ENCODE measurements at regions not wholly inside any gene's neighbourhood (a gene's known extent, or its start where the extent isn't known, plus 50 kb on each side); places are given as distances from the start of the nearest gene placed in this dataset.
"Not testable (repeated sequence)": the region's sequence is repeated elsewhere in the genome, so short reads cannot be mapped to it uniquely, and the experiment has no call there.

GRCh38 chr3:34090876-34091275 is 292.4 kb downstream of the PDCD6IP start:
- no peak overlapping the region for H3K27ac ChIP-seq (ENCODE audit: low read depth, low read length)
- H3K36me3 Mint-ChIP-seq, result peaks cover 0 to 5% (median 0%) of the 10 kb centered on the region in 5 donors
- H3K27me3 ChIP-seq (ENCODE audit: control insufficient read depth in 2 of 2, insufficient read depth in 2 of 2, low read length in 2 of 2), result no peaks in the 10 kb centered on the region
- ChIA-PET CTCF (no interaction called here), POLR2A (no interaction called here)
- H3K4me3 ChIP-seq (ENCODE audit: low read length), result no peak overlapping the region
- DNase-seq (no peak), ATAC-seq (no peak)
- no peak overlapping the region for H3K4me3 Mint-ChIP-seq
- H3K9me3 Mint-ChIP-seq, result peaks cover 0 to 15% (median 4%) of the 10 kb centered on the region in 11 donors
- H3K4me1 ChIP-seq (ENCODE audit: control insufficient read depth in 2 of 2, insufficient read depth in 2 of 2, low read length in 2 of 2), result no peaks in the 10 kb centered on the region
- no peak overlapping the region for H3K27ac Mint-ChIP-seq
- intact Hi-C loops (cut with micrococcal nuclease), result no loop called here
- H3K4me1 Mint-ChIP-seq, result no peaks in the 10 kb centered on the region
- peaks cover 0 to 17% (median 12%) of the 10 kb centered on the region in 5 donors for H3K27me3 Mint-ChIP-seq
- no peaks in the 10 kb centered on the region for H3K9me3 ChIP-seq (ENCODE audit: control insufficient read depth in 2 of 3, low read length in 3 of 3)
- H3K36me3 ChIP-seq (ENCODE audit: control insufficient read depth in 2 of 3, insufficient read depth in 3 of 3, low read length in 3 of 3), result no peaks in the 10 kb centered on the region

DNA sequence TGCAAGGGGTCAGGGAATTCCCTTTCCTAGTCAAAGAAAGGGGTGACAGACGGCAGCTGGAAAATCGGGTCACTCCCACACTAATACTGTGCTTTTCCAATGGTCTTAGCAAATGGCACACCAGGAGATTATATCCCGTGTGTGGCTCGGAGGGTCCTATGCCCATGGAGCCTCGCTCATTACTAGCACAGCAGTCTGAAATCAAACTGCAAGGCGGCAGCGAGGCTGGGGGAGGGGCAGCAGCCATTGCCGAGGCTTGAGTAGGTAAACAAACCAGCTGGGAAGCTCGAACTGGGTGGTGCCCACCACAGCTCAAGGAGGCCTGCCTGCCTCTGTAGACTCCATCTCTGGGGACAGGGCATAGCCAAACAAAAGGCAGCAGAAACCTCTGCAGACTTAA is 295.9 kb downstream of the PDCD6IP start:
- CTCF ChIA-PET; H3K27me3 ChIP-seq (ENCODE audit: control insufficient read depth in 2 of 2, insufficient read depth in 2 of 2, low read length in 2 of 2); H3K9me3 ChIP-seq (ENCODE audit: control insufficient read depth in 2 of 3, low read length in 3 of 3); ATAC-seq; intact Hi-C loops (cut with micrococcal nuclease); H3K4me1 ChIP-seq (ENCODE audit: control insufficient read depth in 2 of 2, insufficient read depth in 2 of 2, low read length in 2 of 2); POLR2A ChIA-PET; H3K27ac ChIP-seq (ENCODE audit: low read depth, low read length); H3K36me3 ChIP-seq (ENCODE audit: control insufficient read depth in 2 of 3, insufficient read depth in 3 of 3, low read length in 3 of 3); H3K36me3 Mint-ChIP-seq; H3K27ac Mint-ChIP-seq; H3K4me3 Mint-ChIP-seq; H3K4me3 ChIP-seq (ENCODE audit: low read length); DNase-seq; H3K4me1 Mint-ChIP-seq: not testable (repeated sequence)
- Mint-ChIP-seq H3K9me3 (peaks cover under 1 to 13% (median 7%) of the 10 kb centered on the region in 11 donors), H3K27me3 (peaks cover 0 to 14% (median 11%) of the 10 kb centered on the region in 5 donors)

DNA sequence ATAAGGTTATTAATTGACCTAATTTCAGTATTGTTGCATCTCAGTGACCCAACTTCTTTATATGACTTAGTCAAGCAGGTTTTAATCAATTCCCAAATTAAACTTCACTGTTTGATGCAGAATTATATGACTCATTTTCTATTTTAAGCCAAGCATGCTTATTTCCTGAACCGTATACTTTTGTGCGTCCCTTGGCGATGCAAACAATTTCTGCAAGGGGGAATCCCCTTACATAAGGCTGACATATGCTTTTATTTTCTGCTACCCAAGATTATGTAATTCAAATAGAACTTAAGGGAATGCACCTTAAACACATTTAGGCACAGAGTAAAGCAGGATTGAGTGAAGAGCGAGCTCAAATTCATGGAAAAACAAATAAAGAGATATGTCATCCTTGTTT is 303.9 kb downstream of the PDCD6IP start:
- no peaks in the 10 kb centered on the region for H3K9me3 ChIP-seq (ENCODE audit: control insufficient read depth in 2 of 3, low read length in 3 of 3)
- H3K27me3 Mint-ChIP-seq, result peaks cover 0 to 18% (median 9%) of the 10 kb centered on the region in 5 donors
- H3K4me1 ChIP-seq (ENCODE audit: control insufficient read depth in 2 of 2, insufficient read depth in 2 of 2, low read length in 2 of 2), result no peaks in the 10 kb centered on the region
- no peak for ATAC-seq
- H3K4me1 Mint-ChIP-seq, result peaks cover 0 to 3% (median 0%) of the 10 kb centered on the region in 7 donors
- ChIA-PET POLR2A (no interaction called here), CTCF (no interaction called here)
- peaks cover 0 to 9% (median 3%) of the 10 kb centered on the region in 11 donors for H3K9me3 Mint-ChIP-seq
- H3K36me3 Mint-ChIP-seq, result peaks cover 0 to 4% (median 0%) of the 10 kb centered on the region in 5 donors
- no peak overlapping the region for H3K27ac Mint-ChIP-seq
- intact Hi-C loops (cut with micrococcal nuclease), result no loop called here
- no peak overlapping the region for H3K4me3 Mint-ChIP-seq
- no peak for DNase-seq
- no peak overlapping the region for H3K4me3 ChIP-seq (ENCODE audit: low read length)
- H3K36me3 ChIP-seq (ENCODE audit: control insufficient read depth in 2 of 3, insufficient read depth in 3 of 3, low read length in 3 of 3), result no peaks in the 10 kb centered on the region
- no peak overlapping the region for H3K27ac ChIP-seq (ENCODE audit: low read depth, low read length)
- no peaks in the 10 kb centered on the region for H3K27me3 ChIP-seq (ENCODE audit: control insufficient read depth in 2 of 2, insufficient read depth in 2 of 2, low read length in 2 of 2)

- Histone ChIP-seq H3K27ac (ENCODE audit: low read depth, low read length) (no peak overlapping the region), H3K36me3 (ENCODE audit: control insufficient read depth in 2 of 3, insufficient read depth in 3 of 3, low read length in 3 of 3) (no peaks in the 10 kb centered on the region), H3K4me1 (ENCODE audit: control insufficient read depth in 2 of 2, insufficient read depth in 2 of 2, low read length in 2 of 2) (no peaks in the 10 kb centered on the region), H3K9me3 (ENCODE audit: control insufficient read depth in 2 of 3, low read length in 3 of 3) (no peaks in the 10 kb centered on the region), H3K27me3 (ENCODE audit: control insufficient read depth in 2 of 2, insufficient read depth in 2 of 2, low read length in 2 of 2) (no peaks in the 10 kb centered on the region), H3K4me3 (ENCODE audit: low read length) (no peak overlapping the region)
- peaks cover 0 to 4% (median 0%) of the 10 kb centered on the region in 11 donors for H3K9me3 Mint-ChIP-seq
- peaks cover 0 to 4% (median 0%) of the 10 kb centered on the region in 5 donors for H3K36me3 Mint-ChIP-seq
- peaks cover 0 to 18% (median 9%) of the 10 kb centered on the region in 5 donors for H3K27me3 Mint-ChIP-seq
- ATAC-seq (no peak), DNase-seq (no peak)
- peaks cover 0 to 4% (median 0%) of the 10 kb centered on the region in 7 donors for H3K4me1 Mint-ChIP-seq
- intact Hi-C loops (cut with micrococcal nuclease), result no loop called here
- CTCF ChIA-PET, result no interaction called here
- no peak overlapping the region for H3K4me3 Mint-ChIP-seq
- no peak overlapping the region for H3K27ac Mint-ChIP-seq
- POLR2A ChIA-PET, result no interaction called here
Observed at GRCh38 chr3:34106379-34106778, 307.9 kb downstream of the PDCD6IP start.

DNA sequence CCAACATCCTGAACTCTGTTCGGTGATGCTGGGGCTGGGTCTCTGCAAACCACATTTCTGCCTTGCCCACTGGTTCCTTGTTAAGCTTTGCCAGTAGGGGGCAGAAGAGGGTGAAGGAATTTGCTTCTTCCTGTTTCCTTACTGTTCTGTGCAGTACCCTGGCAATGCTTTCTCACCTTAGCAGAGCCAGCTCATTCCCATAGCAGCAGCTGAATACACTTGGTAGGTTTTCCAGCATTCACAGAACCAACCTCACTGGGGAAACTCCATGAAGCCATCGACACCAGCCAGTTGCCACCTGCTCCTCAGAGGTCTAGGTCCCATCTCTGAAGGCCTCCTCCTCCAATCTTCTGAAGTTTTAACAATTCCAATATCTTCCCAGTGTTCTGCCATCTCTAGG is 308.4 kb downstream of the PDCD6IP start:
- Mint-ChIP-seq H3K4me3 (no peak overlapping the region), H3K36me3 (peaks cover 0 to 4% (median 0%) of the 10 kb centered on the region in 5 donors), H3K4me1 (peaks cover 0 to 4% (median 0%) of the 10 kb centered on the region in 7 donors), H3K9me3 (peaks cover 0 to 4% (median 0%) of the 10 kb centered on the region in 11 donors), H3K27me3 (peaks cover 0 to 18% (median 9%) of the 10 kb centered on the region in 5 donors), H3K27ac (no peak overlapping the region)
- CTCF ChIA-PET, result no interaction called here
- no peaks in the 10 kb centered on the region for H3K9me3 ChIP-seq (ENCODE audit: control insufficient read depth in 2 of 3, low read length in 3 of 3)
- no peaks in the 10 kb centered on the region for H3K4me1 ChIP-seq (ENCODE audit: control insufficient read depth in 2 of 2, insufficient read depth in 2 of 2, low read length in 2 of 2)
- no peak overlapping the region for H3K4me3 ChIP-seq (ENCODE audit: low read length)
- ATAC-seq (no peak), DNase-seq (peak in 1 of 9 donors; percentile 7)
- H3K36me3 ChIP-seq (ENCODE audit: control insufficient read depth in 2 of 3, insufficient read depth in 3 of 3, low read length in 3 of 3), result no peaks in the 10 kb centered on the region
- H3K27me3 ChIP-seq (ENCODE audit: control insufficient read depth in 2 of 2, insufficient read depth in 2 of 2, low read length in 2 of 2), result no peaks in the 10 kb centered on the region
- intact Hi-C loops (cut with micrococcal nuclease), result no loop called here
- no peak overlapping the region for H3K27ac ChIP-seq (ENCODE audit: low read depth, low read length)
- POLR2A ChIA-PET, result no interaction called here

- peaks cover 0 to 4% (median 0%) of the 10 kb centered on the region in 7 donors for H3K4me1 Mint-ChIP-seq
- ATAC-seq, result no peak
- H3K27ac Mint-ChIP-seq, result no peak overlapping the region
- ChIA-PET POLR2A (no interaction called here), CTCF (no interaction called here)
- Histone ChIP-seq H3K36me3 (ENCODE audit: control insufficient read depth in 2 of 3, insufficient read depth in 3 of 3, low read length in 3 of 3) (no peaks in the 10 kb centered on the region), H3K27me3 (ENCODE audit: control insufficient read depth in 2 of 2, insufficient read depth in 2 of 2, low read length in 2 of 2) (no peaks in the 10 kb centered on the region), H3K4me1 (ENCODE audit: control insufficient read depth in 2 of 2, insufficient read depth in 2 of 2, low read length in 2 of 2) (no peaks in the 10 kb centered on the region), H3K9me3 (ENCODE audit: control insufficient read depth in 2 of 3, low read length in 3 of 3) (no peaks in the 10 kb centered on the region), H3K27ac (ENCODE audit: low read depth, low read length) (no peak overlapping the region), H3K4me3 (ENCODE audit: low read length) (no peak overlapping the region)
- intact Hi-C loops (cut with micrococcal nuclease), result no loop called here
- no peaks in the 10 kb centered on the region for H3K36me3 Mint-ChIP-seq
- no peak for DNase-seq
- peaks cover 0 to 4% (median 0%) of the 10 kb centered on the region in 11 donors for H3K9me3 Mint-ChIP-seq
- no peak overlapping the region for H3K4me3 Mint-ChIP-seq
- H3K27me3 Mint-ChIP-seq, result peaks cover 0 to 14% (median 9%) of the 10 kb centered on the region in 5 donors
Observed at GRCh38 chr3:34107669-34108068, 309.2 kb downstream of the PDCD6IP start.

DNA sequence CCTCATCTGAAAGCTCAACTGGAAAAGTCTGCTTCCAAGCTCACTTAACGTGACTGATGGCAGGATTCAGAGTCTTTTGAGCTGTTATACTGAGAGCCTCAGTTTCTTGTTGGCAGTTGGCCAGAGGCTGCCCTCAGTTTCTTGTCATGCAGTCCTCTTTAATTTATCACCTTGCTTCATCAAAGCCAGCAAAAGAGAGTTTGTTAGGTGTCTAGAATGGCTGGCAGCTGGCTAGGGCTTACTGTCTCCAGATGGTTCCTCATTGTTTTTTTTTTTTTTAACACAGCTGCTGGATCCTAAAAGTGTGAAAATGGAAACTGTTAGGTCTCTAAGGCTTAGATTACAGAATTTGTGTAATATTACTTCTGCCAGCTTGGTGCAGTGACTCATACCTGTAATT is 310.6 kb downstream of the PDCD6IP start:
- Mint-ChIP-seq H3K27ac (no peak overlapping the region), H3K4me1 (peaks cover 0 to 4% (median 0%) of the 10 kb centered on the region in 7 donors), H3K36me3 (no peaks in the 10 kb centered on the region), H3K27me3 (peaks cover 0 to 11% (median 6%) of the 10 kb centered on the region in 5 donors), H3K4me3 (no peak overlapping the region), H3K9me3 (peaks cover 0 to 6% (median 0%) of the 10 kb centered on the region in 11 donors)
- Histone ChIP-seq H3K27me3 (ENCODE audit: control insufficient read depth in 2 of 2, insufficient read depth in 2 of 2, low read length in 2 of 2) (no peaks in the 10 kb centered on the region), H3K9me3 (ENCODE audit: control insufficient read depth in 2 of 3, low read length in 3 of 3) (no peaks in the 10 kb centered on the region), H3K4me1 (ENCODE audit: control insufficient read depth in 2 of 2, insufficient read depth in 2 of 2, low read length in 2 of 2) (no peaks in the 10 kb centered on the region), H3K27ac (ENCODE audit: low read depth, low read length) (no peak overlapping the region), H3K36me3 (ENCODE audit: control insufficient read depth in 2 of 3, insufficient read depth in 3 of 3, low read length in 3 of 3) (no peaks in the 10 kb centered on the region), H3K4me3 (ENCODE audit: low read length) (no peak overlapping the region)
- ChIA-PET POLR2A (no interaction called here), CTCF (no interaction called here)
- no peak for DNase-seq
- ATAC-seq, result no peak
- intact Hi-C loops (cut with micrococcal nuclease), result no loop called here

Measured in naive thymus-derived CD4-positive, alpha-beta T cell (primary cell).